RWPE1 (cell line): ENCODE measurements at regions not wholly inside any gene's neighbourhood (a gene's known extent, or its start where the extent isn't known, plus 50 kb on each side); places are given as distances from the start of the nearest gene placed in this dataset.

Experiments used
- CTCF ChIA-PET: fragments of 350-600 bp; sonication (Branson Sonifier 250); formaldehyde crosslinking; extraction: SDS; loops from one replicate; lab custom pipeline; 2021; lab: Yijun Ruan, JAX
- POLR2A ChIA-PET: fragments of 400-600 bp; formaldehyde crosslinking; extraction: SDS; loops from one replicate; lab custom pipeline; 2020; ENCODE audit warnings: antibody characterized with exemption; ENCODE audit not compliant: low non-redundant PET; lab: Yijun Ruan, JAX
- DNase-seq: peaks from one replicate; pipeline ENCODE4 v3.0.0; 2012; ENCODE audit warnings: low spot score
- H3K27ac ChIP-seq: fragments of 450-650 bp; 2 replicates; pipeline ENCODE4 v1.5.1; 2017
- CTCF ChIP-seq: fragments of 450-650 bp; conservative IDR thresholded peaks from 2 replicates; pipeline ENCODE4 v1.5.1; 2017; ENCODE audit warnings: low read depth, mild to moderate bottlenecking

GRCh38 chr6:66962082-66962481, 1255.1 kb upstream of the EYS start:
- CTCF ChIA-PET, result interaction anchor here (0.6 kb wide), 1 partner anchor 1310 kb away, joined by 3 read pairs; no protein-coding TSS in a partner anchor
- DNase-seq, result no peak
- no peak for TF ChIP-seq CTCF
- POLR2A ChIA-PET, result no interaction called here
- H3K27ac ChIP-seq, result no peak overlapping the region

GRCh38 chr6:66961191-66961590, 1254.2 kb upstream of the EYS start:
- no peak for TF ChIP-seq CTCF
- ChIA-PET CTCF (no interaction called here), POLR2A (no interaction called here)
- DNase-seq, result peak; percentile 6
- no peak overlapping the region for H3K27ac ChIP-seq

- POLR2A ChIA-PET, result no interaction called here
- no peak for DNase-seq
- CTCF ChIA-PET, result interaction anchor here (0.5 kb wide), 1 partner anchor 143 kb away, joined by 3 read pairs; no protein-coding TSS in a partner anchor
- no peak overlapping the region for H3K27ac ChIP-seq
- no peak for TF ChIP-seq CTCF
These were observed 1242.2 kb upstream of the EYS start for GRCh38 chr6:66949191-66949661.

- ChIA-PET POLR2A (no interaction called here), CTCF (no interaction called here)
- H3K27ac ChIP-seq, result no peak overlapping the region
- TF ChIP-seq CTCF, result no peak
- DNase-seq, result no peak
These were observed 1241.1 kb upstream of the EYS start for GRCh38 chr6:66948106-66948505.

- H3K27ac ChIP-seq, result no peak overlapping the region
- POLR2A ChIA-PET, result no interaction called here
- no peak for TF ChIP-seq CTCF
- CTCF ChIA-PET, result no interaction called here
- DNase-seq, result no peak
These were observed 1233.0 kb upstream of the EYS start for GRCh38 chr6:66940003-66940402.

- POLR2A ChIA-PET, result no interaction called here
- H3K27ac ChIP-seq, result no peak overlapping the region
- no peak for TF ChIP-seq CTCF
- no peak for DNase-seq
- CTCF ChIA-PET, result interaction anchor here (0.6 kb wide), 1 partner anchor 9 kb away, joined by 4 read pairs; no protein-coding TSS in a partner anchor
These were observed 1230.2 kb upstream of the EYS start for GRCh38 chr6:66937180-66937579.
